ENCODE measurements at regions not wholly inside any gene's neighbourhood (a gene's known extent, or its start where the extent isn't known, plus 50 kb on each side); places are given as distances from the start of the nearest gene placed in this dataset.

DNA sequence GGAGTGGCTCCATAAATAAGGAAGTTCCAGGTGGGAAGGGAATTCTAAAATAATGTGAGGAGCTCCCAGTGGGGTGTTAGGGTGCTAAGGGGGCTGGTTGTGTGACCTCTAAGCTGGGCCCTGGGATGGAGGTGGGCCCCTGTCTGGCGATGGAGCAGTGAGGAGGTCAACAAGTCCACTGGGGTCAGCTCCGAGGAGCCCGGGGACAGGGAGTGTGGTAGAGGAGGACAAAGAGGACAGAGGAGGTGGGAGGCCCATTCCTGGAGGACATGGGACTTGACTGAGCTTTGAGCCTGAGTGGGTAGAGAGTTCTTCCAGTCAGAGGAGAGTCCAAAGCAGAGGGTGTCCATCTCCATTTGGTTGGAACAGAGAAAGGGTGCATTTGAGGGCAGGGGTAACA, 390.2 kb downstream of the TSHZ3 start:
- H3K9me3 Mint-ChIP-seq, result peaks cover 18% of the 10 kb centered on the region
- H3K27ac Mint-ChIP-seq, result no peak overlapping the region
- H3K27me3 Mint-ChIP-seq (ENCODE audit: insufficient read depth, low read depth, poor library complexity), result peaks cover 5% of the 10 kb centered on the region

More for the DNA sequence above, 390.2 kb downstream of the TSHZ3 start:
- TF ChIP-seq, protein P1, sequence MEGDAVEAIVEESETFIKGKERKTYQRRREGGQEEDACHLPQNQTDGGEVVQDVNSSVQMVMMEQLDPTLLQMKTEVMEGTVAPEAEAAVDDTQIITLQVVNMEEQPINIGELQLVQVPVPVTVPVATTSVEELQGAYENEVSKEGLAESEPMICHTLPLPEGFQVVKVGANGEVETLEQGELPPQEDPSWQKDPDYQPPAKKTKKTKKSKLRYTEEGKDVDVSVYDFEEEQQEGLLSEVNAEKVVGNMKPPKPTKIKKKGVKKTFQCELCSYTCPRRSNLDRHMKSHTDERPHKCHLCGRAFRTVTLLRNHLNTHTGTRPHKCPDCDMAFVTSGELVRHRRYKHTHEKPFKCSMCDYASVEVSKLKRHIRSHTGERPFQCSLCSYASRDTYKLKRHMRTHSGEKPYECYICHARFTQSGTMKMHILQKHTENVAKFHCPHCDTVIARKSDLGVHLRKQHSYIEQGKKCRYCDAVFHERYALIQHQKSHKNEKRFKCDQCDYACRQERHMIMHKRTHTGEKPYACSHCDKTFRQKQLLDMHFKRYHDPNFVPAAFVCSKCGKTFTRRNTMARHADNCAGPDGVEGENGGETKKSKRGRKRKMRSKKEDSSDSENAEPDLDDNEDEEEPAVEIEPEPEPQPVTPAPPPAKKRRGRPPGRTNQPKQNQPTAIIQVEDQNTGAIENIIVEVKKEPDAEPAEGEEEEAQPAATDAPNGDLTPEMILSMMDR (conservative IDR thresholded peaks at IDR 0.05; ENCODE audit: low read depth in 2 of 2), result no peak
- TF ChIP-seq REST (IDR thresholded peaks at IDR 0.05; ENCODE audit: unreplicated experiment) (no peak), JUNB (IDR thresholded peaks at IDR 0.05; ENCODE audit: unreplicated experiment) (no peak), ZNF331 (CRISPR knock-in tag; IDR thresholded peaks at IDR 0.05; ENCODE audit: low read depth) (no peak), STAT1 (IDR thresholded peaks at IDR 0.05; ENCODE audit: unreplicated experiment) (no peak), POLR2AphosphoS5 (IDR thresholded peaks at IDR 0.05; ENCODE audit: low read depth) (no peak), ZNF114 (CRISPR knock-in tag; IDR thresholded peaks at IDR 0.05) (no peak), EZH2 (IDR thresholded peaks at IDR 0.05; ENCODE audit: low read depth, unreplicated experiment) (no peak), CREB1 (CRISPR knock-in tag; IDR thresholded peaks at IDR 0.05; ENCODE audit: low read depth) (no peak), EZH2phosphoT487 (IDR thresholded peaks at IDR 0.05; ENCODE audit: unreplicated experiment) (no peak)
- TF ChIP-seq, protein P2, sequence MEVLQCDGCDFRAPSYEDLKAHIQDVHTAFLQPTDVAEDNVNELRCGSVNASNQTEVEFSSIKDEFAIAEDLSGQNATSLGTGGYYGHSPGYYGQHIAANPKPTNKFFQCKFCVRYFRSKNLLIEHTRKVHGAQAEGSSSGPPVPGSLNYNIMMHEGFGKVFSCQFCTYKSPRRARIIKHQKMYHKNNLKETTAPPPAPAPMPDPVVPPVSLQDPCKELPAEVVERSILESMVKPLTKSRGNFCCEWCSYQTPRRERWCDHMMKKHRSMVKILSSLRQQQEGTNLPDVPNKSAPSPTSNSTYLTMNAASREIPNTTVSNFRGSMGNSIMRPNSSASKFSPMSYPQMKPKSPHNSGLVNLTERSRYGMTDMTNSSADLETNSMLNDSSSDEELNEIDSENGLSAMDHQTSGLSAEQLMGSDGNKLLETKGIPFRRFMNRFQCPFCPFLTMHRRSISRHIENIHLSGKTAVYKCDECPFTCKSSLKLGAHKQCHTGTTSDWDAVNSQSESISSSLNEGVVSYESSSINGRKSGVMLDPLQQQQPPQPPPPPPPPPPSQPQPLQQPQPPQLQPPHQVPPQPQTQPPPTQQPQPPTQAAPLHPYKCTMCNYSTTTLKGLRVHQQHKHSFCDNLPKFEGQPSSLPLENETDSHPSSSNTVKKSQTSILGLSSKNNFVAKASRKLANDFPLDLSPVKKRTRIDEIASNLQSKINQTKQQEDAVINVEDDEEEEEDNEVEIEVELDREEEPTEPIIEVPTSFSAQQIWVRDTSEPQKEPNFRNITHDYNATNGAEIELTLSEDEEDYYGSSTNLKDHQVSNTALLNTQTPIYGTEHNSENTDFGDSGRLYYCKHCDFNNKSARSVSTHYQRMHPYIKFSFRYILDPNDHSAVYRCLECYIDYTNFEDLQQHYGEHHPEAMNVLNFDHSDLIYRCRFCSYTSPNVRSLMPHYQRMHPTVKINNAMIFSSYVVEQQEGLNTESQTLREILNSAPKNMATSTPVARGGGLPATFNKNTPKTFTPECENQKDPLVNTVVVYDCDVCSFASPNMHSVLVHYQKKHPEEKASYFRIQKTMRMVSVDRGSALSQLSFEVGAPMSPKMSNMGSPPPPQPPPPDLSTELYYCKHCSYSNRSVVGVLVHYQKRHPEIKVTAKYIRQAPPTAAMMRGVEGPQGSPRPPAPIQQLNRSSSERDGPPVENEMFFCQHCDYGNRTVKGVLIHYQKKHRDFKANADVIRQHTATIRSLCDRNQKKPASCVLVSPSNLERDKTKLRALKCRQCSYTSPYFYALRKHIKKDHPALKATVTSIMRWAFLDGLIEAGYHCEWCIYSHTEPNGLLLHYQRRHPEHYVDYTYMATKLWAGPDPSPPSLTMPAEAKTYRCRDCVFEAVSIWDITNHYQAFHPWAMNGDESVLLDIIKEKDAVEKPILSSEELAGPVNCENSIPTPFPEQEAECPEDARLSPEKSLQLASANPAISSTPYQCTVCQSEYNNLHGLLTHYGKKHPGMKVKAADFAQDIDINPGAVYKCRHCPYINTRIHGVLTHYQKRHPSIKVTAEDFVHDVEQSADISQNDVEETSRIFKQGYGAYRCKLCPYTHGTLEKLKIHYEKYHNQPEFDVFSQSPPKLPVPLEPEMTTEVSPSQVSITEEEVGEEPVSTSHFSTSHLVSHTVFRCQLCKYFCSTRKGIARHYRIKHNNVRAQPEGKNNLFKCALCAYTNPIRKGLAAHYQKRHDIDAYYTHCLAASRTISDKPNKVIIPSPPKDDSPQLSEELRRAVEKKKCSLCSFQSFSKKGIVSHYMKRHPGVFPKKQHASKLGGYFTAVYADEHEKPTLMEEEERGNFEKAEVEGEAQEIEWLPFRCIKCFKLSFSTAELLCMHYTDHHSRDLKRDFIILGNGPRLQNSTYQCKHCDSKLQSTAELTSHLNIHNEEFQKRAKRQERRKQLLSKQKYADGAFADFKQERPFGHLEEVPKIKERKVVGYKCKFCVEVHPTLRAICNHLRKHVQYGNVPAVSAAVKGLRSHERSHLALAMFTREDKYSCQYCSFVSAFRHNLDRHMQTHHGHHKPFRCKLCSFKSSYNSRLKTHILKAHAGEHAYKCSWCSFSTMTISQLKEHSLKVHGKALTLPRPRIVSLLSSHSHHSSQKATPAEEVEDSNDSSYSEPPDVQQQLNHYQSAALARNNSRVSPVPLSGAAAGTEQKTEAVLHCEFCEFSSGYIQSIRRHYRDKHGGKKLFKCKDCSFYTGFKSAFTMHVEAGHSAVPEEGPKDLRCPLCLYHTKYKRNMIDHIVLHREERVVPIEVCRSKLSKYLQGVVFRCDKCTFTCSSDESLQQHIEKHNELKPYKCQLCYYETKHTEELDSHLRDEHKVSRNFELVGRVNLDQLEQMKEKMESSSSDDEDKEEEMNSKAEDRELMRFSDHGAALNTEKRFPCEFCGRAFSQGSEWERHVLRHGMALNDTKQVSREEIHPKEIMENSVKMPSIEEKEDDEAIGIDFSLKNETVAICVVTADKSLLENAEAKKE (CRISPR knock-in tag; IDR thresholded peaks at IDR 0.05), result no peak
- TF ChIP-seq, protein P3, sequence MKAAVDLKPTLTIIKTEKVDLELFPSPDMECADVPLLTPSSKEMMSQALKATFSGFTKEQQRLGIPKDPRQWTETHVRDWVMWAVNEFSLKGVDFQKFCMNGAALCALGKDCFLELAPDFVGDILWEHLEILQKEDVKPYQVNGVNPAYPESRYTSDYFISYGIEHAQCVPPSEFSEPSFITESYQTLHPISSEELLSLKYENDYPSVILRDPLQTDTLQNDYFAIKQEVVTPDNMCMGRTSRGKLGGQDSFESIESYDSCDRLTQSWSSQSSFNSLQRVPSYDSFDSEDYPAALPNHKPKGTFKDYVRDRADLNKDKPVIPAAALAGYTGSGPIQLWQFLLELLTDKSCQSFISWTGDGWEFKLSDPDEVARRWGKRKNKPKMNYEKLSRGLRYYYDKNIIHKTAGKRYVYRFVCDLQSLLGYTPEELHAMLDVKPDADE (IDR thresholded peaks at IDR 0.05), result no peak
- Histone ChIP-seq H3K27me3 (ENCODE audit: insufficient read depth) (no peaks in the 10 kb centered on the region), H2AFZ (no peak overlapping the region), H3K36me3 (ENCODE audit: insufficient read depth) (no peaks in the 10 kb centered on the region), H3F3A (replicated peaks; ENCODE audit: low read depth) (no peaks in the 10 kb centered on the region), H3K4me3 (no peak overlapping the region), H3K79me2 (replicated peaks; ENCODE audit: insufficient read depth) (no peaks in the 10 kb centered on the region), H3K4me2 (no peak overlapping the region), H4K20me1 (replicated peaks; ENCODE audit: insufficient read depth) (no peaks in the 10 kb centered on the region), H3K9me2 (ENCODE audit: insufficient read depth) (0 out of 2 replicates have a peak, but pooled peaks cover 6% of the 10 kb centered on the region), H3K27ac (ENCODE audit: low read depth) (no peak overlapping the region), H3K4me1 (ENCODE audit: insufficient read depth) (peaks cover 6% of the 10 kb centered on the region; the same call in 1 of the 2 replicates)
- no peak for ATAC-seq
- no peak overlapping the region for H3K4me3 Mint-ChIP-seq
- H3K36me3 Mint-ChIP-seq (ENCODE audit: low read depth), result no peaks in the 10 kb centered on the region; the same call in 2 of the 3 replicates
- peaks cover 9% of the 10 kb centered on the region for H3K4me1 Mint-ChIP-seq
- no peak for DNase-seq (ENCODE audit: low spot score)
